ENCODE measurements at regions not wholly inside any gene's neighbourhood (a gene's known extent, or its start where the extent isn't known, plus 50 kb on each side); places are given as distances from the start of the nearest gene placed in this dataset.

DNA sequence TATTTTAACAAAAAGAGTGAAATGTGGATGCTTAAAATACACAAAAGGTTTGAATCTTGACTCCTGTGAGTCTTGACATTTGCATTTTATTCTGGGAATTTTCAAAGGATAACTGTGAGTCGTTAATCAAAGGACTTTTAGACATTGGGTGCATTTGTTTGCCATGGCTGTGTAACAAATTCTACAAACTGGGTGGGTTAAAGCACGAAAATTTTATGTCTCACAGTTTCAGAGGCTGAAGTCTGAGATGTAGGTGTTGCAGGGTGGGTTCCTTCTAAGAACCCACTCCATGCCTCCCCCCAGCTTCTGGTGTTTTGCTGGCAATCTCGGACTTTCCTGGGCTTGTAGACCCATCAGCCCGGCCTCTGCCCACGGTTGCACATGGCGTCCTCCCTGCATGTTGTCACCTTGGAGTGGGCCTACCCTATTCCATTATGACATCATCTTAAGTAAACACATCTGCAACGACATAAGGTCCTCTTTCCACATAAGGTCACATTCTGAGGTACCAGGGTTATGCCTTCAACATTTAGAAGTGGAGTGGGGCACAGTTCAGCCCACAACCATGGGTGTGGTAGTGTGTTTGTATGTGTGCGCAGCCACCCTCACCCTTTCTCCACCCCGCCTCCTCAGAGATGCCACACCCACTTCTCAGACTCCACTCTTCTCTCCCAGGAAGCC lies 113.1 kb downstream of the FOXA2 start:
- TF ChIP-seq CTCF (conservative IDR thresholded peaks at IDR 0.05; ENCODE audit: low read depth, low read length) (no peak), EZH2 (IDR thresholded peaks at IDR 0.05; ENCODE audit: low read length, unreplicated experiment) (no peak), EZH2phosphoT487 (IDR thresholded peaks at IDR 0.05; ENCODE audit: borderline replicate concordance, low read length) (no peak)

Data from PC-3 (cell line).